K562 (cell line): ENCODE measurements at regions not wholly inside any gene's neighbourhood (a gene's known extent, or its start where the extent isn't known, plus 50 kb on each side); places are given as distances from the start of the nearest gene placed in this dataset.

Source experiments
- MGA ChIP-seq: fragments of 450-650 bp; IDR thresholded peaks from 2 replicates; pipeline ENCODE4 v1.6.1; 2016; ENCODE audit warnings: mild to moderate bottlenecking, moderate library complexity
- RAD51 ChIP-seq: fragments of 450-650 bp; IDR thresholded peaks from 2 replicates; pipeline ENCODE4 v1.7.1; 2016; ENCODE audit warnings: low read depth, mild to moderate bottlenecking, borderline replicate concordance
- TAF7 ChIP-seq: fragments of 450-650 bp; IDR thresholded peaks from 2 replicates; pipeline ENCODE4 v1.6.1; 2016; ENCODE audit warnings: missing genetic modification characterization, missing compliant biosample characterization
- USF1 ChIP-seq: sonication (generic); formaldehyde crosslinking; IDR thresholded peaks from 2 replicates; pipeline ENCODE4 v1.9.0; 2022; ENCODE audit warnings: mild to moderate bottlenecking, missing genetic modification reagents
- ZNF592 ChIP-seq: fragments of 450-650 bp; IDR thresholded peaks from 2 replicates; pipeline ENCODE4 v1.6.1; 2017; ENCODE audit warnings: antibody characterized with exemption, mild to moderate bottlenecking
- TF ChIP-seq, protein P1 (sequence below): sonication (generic); formaldehyde crosslinking; IDR thresholded peaks from 2 replicates; pipeline ENCODE4 v1.9.0; 2022; ENCODE audit warnings: mild to moderate bottlenecking, missing genetic modification reagents

DNA sequence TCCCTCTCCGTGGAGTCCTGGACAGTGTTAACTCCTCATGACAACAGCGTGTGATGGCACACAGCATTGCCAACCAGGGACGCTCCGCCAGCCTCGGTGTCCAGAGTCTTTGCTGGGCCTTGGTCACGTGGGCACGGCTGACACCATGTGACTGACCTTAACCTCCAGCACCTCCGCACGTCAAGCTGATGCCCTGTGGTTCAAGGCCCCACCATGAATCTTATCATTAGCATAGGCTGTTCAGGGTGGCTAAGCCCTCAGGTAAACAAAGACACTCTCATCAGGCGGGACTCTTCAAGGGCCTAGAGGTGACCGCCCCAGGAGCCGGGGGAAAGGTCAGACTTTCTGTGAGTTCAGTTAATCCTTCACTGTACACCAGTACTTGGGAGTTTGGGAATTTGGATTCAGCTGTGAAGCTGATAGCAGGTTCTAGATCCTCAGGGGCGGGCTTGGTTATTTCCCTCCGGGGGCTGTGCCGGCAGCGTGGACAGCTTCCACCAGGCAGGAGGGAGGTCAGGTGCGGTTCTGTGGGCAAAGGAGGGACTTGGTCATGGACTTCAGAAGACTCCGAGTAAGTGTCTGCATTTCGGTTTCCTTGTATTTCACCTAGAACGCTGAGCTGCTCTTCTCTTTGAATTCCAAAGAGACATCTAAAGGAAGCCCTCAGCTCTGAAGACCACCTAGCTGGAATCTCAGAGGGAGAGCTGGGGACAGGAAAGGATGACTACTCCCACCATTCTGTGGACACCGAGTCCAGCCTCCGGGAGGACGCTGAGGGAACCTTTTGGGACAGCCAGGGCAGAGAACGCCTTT, 195.5 kb upstream of the CIBAR2 start (continued):
- TF ChIP-seq MGA, result 0 out of 2 replicates have a peak, but pooled peaks have one; percentile 27
- TF ChIP-seq ZNF592, result 0 out of 2 replicates have a peak, but pooled peaks have one; percentile 37
- peak; percentile 89 for TF ChIP-seq USF1 (CRISPR knock-in tag)
- TF ChIP-seq, protein P1, sequence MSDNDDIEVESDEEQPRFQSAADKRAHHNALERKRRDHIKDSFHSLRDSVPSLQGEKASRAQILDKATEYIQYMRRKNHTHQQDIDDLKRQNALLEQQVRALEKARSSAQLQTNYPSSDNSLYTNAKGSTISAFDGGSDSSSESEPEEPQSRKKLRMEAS (CRISPR knock-in tag), result peak; percentile 55; the same call in 1 of the 2 replicates
- peak; percentile 82 for TF ChIP-seq RAD51
- no peak for TF ChIP-seq TAF7 (tag)
